ENCODE measurements at regions not wholly inside any gene's neighbourhood (a gene's known extent, or its start where the extent isn't known, plus 50 kb on each side); places are given as distances from the start of the nearest gene placed in this dataset.

DNA sequence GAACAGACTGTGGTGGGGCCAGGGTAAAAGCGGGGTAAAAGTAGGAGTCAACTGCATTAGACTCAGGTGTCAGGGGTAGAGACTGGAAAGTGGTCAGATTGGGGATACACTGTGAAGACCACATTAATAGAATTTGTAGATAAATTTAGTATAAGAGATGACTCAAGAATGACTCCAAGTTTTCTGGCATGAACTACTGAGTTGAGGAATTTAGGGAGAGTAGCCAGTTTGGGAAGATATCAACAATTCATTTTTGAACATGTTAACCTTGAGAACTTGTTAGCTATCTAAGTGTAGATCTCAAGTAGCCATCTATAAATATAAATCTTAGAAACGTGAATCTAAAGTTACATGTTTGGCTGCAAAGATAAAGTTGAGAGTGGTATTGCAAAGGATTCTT is 206.9 kb upstream of the HCCS start:
- no peak for DNase-seq
- H3K9me3 ChIP-seq (ENCODE audit: control insufficient read depth in 2 of 3, insufficient read depth in 1 of 3, low read length in 3 of 3), result no peaks in the 10 kb centered on the region
- no peaks in the 10 kb centered on the region for H3K4me1 ChIP-seq (ENCODE audit: control insufficient read depth in 2 of 3, insufficient read depth in 2 of 3, low read depth in 1 of 3, low read length in 3 of 3)
- H3K27me3 ChIP-seq (ENCODE audit: control insufficient read depth, insufficient read depth, low read length), result no peaks in the 10 kb centered on the region
- no peak overlapping the region for H3K4me3 ChIP-seq (ENCODE audit: low read length in 3 of 3)
- FAIRE-seq, result no peak
- no peak overlapping the region for H3K27ac ChIP-seq (ENCODE audit: low read depth in 2 of 2, low read length in 2 of 2)
- no peaks in the 10 kb centered on the region for H3K36me3 ChIP-seq (ENCODE audit: control insufficient read depth in 2 of 3, insufficient read depth in 3 of 3, low read length in 3 of 3)
- intact Hi-C loops (cut with DNase I), result no loop called here
- no peak for TF ChIP-seq CTCF (IDR thresholded peaks at IDR 0.05; ENCODE audit: borderline replicate concordance, extremely low read depth, insufficient read depth)
- no peak overlapping the region for H3K9ac ChIP-seq (ENCODE audit: low read length in 3 of 3)

DNA sequence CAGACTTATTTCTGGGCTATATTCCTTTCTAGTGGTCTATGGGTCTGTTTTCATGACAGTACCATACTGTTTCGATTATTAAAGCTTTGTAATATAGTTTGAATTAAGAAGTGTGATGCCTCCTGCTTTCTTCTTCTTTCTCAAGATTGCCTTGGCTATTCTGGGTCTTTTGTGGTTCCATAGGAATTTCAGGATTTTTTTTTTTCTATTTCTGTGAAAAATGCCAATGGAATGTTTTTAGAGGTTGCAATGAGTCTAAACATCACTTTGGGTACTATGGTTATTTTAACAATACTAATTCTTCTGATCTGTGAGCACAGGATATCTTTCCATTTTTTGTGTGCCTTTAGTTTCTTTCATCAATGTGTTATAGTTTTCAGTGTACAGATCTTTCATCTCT is 204.3 kb upstream of the HCCS start:
- H3K9me3 ChIP-seq (ENCODE audit: control insufficient read depth in 2 of 3, insufficient read depth in 1 of 3, low read length in 3 of 3), result no peaks in the 10 kb centered on the region
- H3K36me3 ChIP-seq (ENCODE audit: control insufficient read depth in 2 of 3, insufficient read depth in 3 of 3, low read length in 3 of 3), result no peaks in the 10 kb centered on the region
- no peak for TF ChIP-seq CTCF (IDR thresholded peaks at IDR 0.05; ENCODE audit: borderline replicate concordance, extremely low read depth, insufficient read depth)
- no peak overlapping the region for H3K4me3 ChIP-seq (ENCODE audit: low read length in 3 of 3)
- FAIRE-seq (no peak), DNase-seq (no peak)
- H3K4me1 ChIP-seq (ENCODE audit: control insufficient read depth in 2 of 3, insufficient read depth in 2 of 3, low read depth in 1 of 3, low read length in 3 of 3), result no peaks in the 10 kb centered on the region
- H3K9ac ChIP-seq (ENCODE audit: low read length in 3 of 3), result no peak overlapping the region
- H3K27me3 ChIP-seq (ENCODE audit: control insufficient read depth, insufficient read depth, low read length), result no peaks in the 10 kb centered on the region
- H3K27ac ChIP-seq (ENCODE audit: low read depth in 2 of 2, low read length in 2 of 2), result no peak overlapping the region
- intact Hi-C loops (cut with DNase I), result no loop called here

DNA sequence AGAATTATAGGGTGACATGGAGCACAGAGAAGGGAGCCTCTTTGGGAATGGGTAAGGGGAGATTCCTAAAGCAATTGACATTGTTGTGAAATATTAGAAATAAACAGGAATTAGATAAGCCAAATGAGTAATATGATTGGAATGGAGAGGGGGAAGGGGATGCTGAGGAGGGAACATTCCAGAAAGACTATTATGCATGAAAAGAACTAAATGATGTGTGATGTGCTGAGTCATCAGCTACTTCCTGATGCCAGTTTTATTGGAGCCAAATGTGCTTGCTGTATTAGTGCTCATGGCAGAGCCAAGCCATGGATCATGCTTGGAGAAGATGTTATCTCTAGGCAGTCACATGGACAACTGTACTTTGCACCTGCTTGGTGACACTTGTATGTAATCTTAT is 189.0 kb upstream of the HCCS start:
- H3K4me3 ChIP-seq (ENCODE audit: low read length in 3 of 3), result no peak overlapping the region
- no peaks in the 10 kb centered on the region for H3K9me3 ChIP-seq (ENCODE audit: control insufficient read depth in 2 of 3, insufficient read depth in 1 of 3, low read length in 3 of 3)
- intact Hi-C loops (cut with DNase I), result no loop called here
- H3K36me3 ChIP-seq (ENCODE audit: control insufficient read depth in 2 of 3, insufficient read depth in 3 of 3, low read length in 3 of 3), result no peaks in the 10 kb centered on the region
- no peaks in the 10 kb centered on the region for H3K4me1 ChIP-seq (ENCODE audit: control insufficient read depth in 2 of 3, insufficient read depth in 2 of 3, low read depth in 1 of 3, low read length in 3 of 3)
- H3K9ac ChIP-seq (ENCODE audit: low read length in 3 of 3), result no peak overlapping the region
- no peaks in the 10 kb centered on the region for H3K27me3 ChIP-seq (ENCODE audit: control insufficient read depth, insufficient read depth, low read length)
- FAIRE-seq (no peak), DNase-seq (no peak)
- H3K27ac ChIP-seq (ENCODE audit: low read depth in 2 of 2, low read length in 2 of 2), result no peak overlapping the region
- TF ChIP-seq CTCF (IDR thresholded peaks at IDR 0.05; ENCODE audit: borderline replicate concordance, extremely low read depth, insufficient read depth), result no peak

GRCh38 chrX:10922835-10923234 is 188.3 kb upstream of the HCCS start:
- H3K9me3 ChIP-seq (ENCODE audit: control insufficient read depth in 2 of 3, insufficient read depth in 1 of 3, low read length in 3 of 3), result no peaks in the 10 kb centered on the region
- H3K4me1 ChIP-seq (ENCODE audit: control insufficient read depth in 2 of 3, insufficient read depth in 2 of 3, low read depth in 1 of 3, low read length in 3 of 3), result no peaks in the 10 kb centered on the region
- H3K36me3 ChIP-seq (ENCODE audit: control insufficient read depth in 2 of 3, insufficient read depth in 3 of 3, low read length in 3 of 3), result no peaks in the 10 kb centered on the region
- no peak for TF ChIP-seq CTCF (IDR thresholded peaks at IDR 0.05; ENCODE audit: borderline replicate concordance, extremely low read depth, insufficient read depth)
- no peak overlapping the region for H3K9ac ChIP-seq (ENCODE audit: low read length in 3 of 3)
- intact Hi-C loops (cut with DNase I), result no loop called here
- peak in 1 of 5 donors; percentile 24 for DNase-seq
- no peak for FAIRE-seq
- no peaks in the 10 kb centered on the region for H3K27me3 ChIP-seq (ENCODE audit: control insufficient read depth, insufficient read depth, low read length)
- no peak overlapping the region for H3K27ac ChIP-seq (ENCODE audit: low read depth in 2 of 2, low read length in 2 of 2)
- H3K4me3 ChIP-seq (ENCODE audit: low read length in 3 of 3), result no peak overlapping the region

Measured in kidney (tissue), 13 donors.